GM21576 (cell line): ENCODE measurements at regions not wholly inside any gene's neighbourhood (a gene's known extent, or its start where the extent isn't known, plus 50 kb on each side); places are given as distances from the start of the nearest gene placed in this dataset.

Experiments
- ATAC-seq: cut with Tn5 transposase; IDR thresholded peaks from one replicate; pipeline ENCODE4 v1.9.1; 2021; ENCODE audit warnings: mild to moderate bottlenecking, moderate library complexity; ENCODE audit not compliant: unreplicated experiment

DNA sequence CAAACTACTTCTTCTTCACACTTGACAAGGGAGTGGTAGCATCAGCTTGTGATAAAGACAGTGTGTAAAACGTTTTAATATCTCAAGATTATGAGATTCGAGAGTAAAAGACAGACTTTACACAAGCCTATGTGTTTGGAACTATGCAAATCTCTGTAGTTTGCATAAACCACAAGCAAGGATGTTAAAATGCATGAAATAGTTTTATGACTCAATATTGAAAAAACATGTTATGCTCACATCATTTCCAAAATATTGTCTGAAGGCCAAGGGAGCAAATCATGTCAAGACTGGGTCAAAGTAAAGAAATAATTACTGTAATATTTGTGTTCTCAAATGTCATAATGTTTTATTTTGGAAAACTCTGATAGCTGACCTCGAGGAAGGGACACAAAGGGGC is 316.8 kb upstream of the KLF12 start:
- no peak for ATAC-seq

- ATAC-seq, result no peak
These were observed 316.3 kb upstream of the KLF12 start for GRCh38 chr13:74450525-74450845.

GRCh38 chr13:74449811-74450524 is 315.8 kb upstream of the KLF12 start:
- ATAC-seq, result no peak

DNA sequence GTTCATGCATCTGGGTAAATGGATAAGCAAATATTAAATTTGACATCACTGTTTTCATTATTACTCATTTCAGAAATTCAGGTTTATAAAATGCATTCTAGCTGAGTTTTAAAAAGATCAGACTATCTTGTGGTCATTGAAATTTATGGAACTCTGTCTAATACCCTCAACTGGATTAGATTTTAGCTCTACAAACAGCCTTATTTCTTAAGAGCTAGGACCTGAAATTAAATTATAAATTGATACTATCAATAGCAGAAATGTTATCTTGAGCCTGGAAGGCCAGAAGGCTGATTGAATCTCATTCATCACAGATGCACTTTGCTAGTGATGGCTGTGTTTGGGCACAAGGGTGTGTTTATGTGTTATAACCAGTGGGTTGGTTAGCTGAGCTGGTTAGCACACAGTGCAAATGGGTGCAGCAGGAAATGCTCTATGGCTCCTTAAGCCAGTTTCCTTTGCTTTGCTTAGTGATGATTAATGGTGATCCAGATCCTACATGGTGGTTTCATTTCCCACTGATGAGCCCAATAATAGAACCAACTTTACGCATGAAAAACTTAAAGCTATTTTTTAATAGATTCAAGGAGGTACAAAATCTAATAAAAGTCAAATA is 310.8 kb upstream of the KLF12 start:
- no peak for ATAC-seq

- no peak for ATAC-seq
These were observed 310.0 kb upstream of the KLF12 start for GRCh38 chr13:74444161-74444571.

DNA sequence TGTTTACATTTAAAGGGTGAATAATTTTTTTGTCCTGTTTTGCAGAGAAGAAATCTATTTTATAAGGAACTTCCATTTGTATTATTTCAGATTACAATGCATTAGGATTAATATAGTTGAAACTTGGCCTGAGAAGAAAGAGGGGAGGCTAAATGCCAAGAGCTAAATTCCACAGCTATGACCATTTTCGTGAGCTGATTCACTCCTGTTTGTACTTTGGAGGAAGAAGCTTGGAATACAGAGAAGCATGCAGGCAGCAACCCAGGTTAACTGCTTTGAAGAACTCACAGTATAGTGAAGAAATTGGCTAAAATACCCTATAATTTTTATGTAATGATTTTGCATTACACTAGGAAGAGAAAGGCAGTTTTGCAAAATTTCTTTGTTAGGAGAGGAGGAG is 309.4 kb upstream of the KLF12 start:
- no peak for ATAC-seq

- ATAC-seq, result no peak
These were observed 308.5 kb upstream of the KLF12 start for GRCh38 chr13:74442751-74443150.

DNA sequence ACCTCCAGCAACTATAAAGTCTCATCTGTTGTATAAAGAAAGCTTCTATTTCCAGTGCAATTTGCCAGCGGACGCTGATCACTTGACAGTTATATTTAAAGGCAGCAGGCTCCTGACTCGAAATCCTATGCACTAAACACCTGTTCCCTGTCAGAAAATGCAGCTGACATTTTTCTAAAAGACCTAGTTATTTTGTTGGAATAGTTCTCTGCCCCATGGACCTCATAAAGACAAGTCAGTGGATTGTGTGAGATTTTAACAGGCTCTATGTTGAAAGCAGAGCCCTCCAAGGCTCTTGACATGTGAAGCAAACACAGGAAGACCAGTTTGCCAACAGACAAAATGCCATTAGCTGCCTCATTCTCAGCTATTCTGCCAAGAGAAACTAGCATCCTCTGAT is 304.7 kb upstream of the KLF12 start:
- ATAC-seq, result no peak

GRCh38 chr13:74434782-74435181 is 300.6 kb upstream of the KLF12 start:
- ATAC-seq, result no peak

DNA sequence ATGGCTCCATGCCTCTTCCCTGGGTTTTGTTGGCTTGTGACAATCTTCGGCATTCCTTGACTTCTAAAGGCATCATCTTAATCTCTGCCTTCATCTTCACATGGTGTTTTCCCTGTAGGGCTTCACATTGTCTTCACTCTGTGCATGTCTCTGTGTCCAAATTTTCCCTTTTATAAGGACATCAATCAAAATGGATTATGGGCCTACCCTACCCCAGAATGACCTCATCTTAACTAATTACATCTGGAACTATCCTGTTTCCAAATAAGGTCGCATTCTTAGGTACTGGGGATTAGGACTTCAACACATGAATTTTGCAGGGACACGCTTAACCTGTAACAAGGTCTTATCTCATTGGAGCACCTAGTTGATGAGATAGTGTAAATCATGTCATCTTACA is 290.3 kb upstream of the KLF12 start:
- no peak for ATAC-seq

GRCh38 chr13:74423434-74423833 is 289.2 kb upstream of the KLF12 start:
- no peak for ATAC-seq

DNA sequence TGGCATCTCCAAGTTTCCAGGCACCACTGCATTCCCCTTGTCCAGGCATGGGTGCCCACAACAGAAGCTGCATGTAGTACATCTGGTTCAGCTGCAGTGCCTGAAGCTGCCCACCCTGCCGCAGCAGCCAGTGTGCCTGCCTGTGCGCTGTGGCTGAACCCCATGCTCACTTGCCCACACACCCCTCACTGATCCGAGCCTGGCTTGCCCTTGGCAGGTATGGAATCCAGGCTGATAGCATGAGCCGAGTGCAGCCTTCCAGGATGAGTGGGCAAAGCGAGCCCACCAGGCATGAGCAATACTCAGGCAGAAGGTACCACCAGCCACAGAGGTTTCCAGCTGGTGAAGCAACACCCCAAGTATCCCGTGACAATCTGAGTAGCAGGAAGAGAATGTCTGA is 280.3 kb upstream of the KLF12 start:
- ATAC-seq, result no peak

GRCh38 chr13:74413482-74413881 is 279.3 kb upstream of the KLF12 start:
- no peak for ATAC-seq

GRCh38 chr13:74409551-74409950 is 275.3 kb upstream of the KLF12 start:
- ATAC-seq, result no peak

- ATAC-seq, result no peak
These were observed 272.2 kb upstream of the KLF12 start for GRCh38 chr13:74406420-74406819.

- ATAC-seq, result no peak
These were observed 264.4 kb upstream of the KLF12 start for GRCh38 chr13:74398599-74398998.

- no peak for ATAC-seq
These were observed 254.9 kb upstream of the KLF12 start for GRCh38 chr13:74389056-74389455.

- ATAC-seq, result no peak
These were observed 254.4 kb upstream of the KLF12 start for GRCh38 chr13:74388626-74389025.

GRCh38 chr13:74372511-74372910 is 238.3 kb upstream of the KLF12 start:
- no peak for ATAC-seq

GRCh38 chr13:74367193-74367592 is 233.0 kb upstream of the KLF12 start:
- ATAC-seq, result no peak

DNA sequence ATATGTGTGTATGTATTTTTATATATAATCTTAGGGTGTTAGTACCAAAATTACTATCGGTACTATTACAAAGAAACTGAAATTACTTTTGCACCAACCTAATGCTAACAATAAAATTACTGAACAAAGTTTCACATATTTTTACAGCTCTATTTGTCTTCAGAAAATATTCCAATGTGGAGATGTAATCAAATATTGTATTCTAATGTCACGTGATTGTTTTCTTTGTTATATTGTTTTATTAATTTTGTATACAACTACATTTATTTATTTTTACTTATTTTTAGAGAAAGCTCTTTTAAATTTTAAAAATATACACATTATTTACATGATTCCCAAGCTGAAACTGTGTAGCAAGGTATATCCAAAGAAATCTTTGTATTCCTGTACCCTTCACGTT is 227.1 kb upstream of the KLF12 start:
- ATAC-seq, result no peak

DNA sequence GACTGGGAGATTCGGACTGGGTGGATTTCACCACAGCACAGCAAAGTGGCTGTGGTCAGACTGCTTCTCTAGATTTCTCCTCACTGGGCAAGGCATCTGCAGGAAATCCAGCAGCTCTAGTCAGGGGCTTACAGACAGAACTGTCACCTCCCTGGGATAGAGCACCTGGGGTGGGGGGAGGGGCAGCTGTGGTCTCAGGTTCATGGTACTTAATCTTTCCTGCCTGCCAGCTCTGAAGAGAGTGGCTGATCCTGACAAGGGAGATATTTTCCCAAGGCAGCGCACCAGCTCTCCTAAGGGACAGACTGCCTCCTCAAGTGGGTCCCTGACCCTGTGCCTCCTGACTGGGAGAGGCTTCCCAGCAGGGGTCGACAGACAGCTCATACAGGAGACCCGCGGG is 212.8 kb upstream of the KLF12 start:
- ATAC-seq, result no peak

DNA sequence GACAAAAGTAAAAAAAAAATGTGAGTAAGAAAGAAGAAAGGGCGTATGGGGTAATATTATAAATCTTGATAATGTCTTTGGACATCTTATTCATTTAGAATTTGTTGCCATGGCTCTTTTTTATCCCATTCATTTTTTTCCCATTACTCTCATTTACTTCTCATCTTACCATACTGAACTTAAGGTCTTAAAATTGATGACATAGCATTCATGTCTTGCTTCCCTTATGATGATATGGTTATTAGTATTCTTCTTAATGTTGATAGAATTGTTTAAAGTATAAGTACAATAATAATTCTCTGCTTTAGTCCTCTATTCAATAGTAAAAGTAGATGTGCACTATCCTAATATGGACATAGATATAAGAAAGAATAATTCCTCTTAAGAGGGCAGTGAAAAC is 204.1 kb upstream of the KLF12 start:
- no peak for ATAC-seq
